Hepatocyte (in vitro differentiated cells): ENCODE measurements at regions not wholly inside any gene's neighbourhood (a gene's known extent, or its start where the extent isn't known, plus 50 kb on each side); places are given as distances from the start of the nearest gene placed in this dataset.

Source experiments
- EZH2 ChIP-seq: fragments of 200-600 bp; sonication (generic); IDR thresholded peaks from 2 replicates; pipeline ENCODE4 v1.6.1; 2016; ENCODE audit warnings: antibody characterized with exemption, mild to moderate bottlenecking, borderline replicate concordance
- TF ChIP-seq, protein P1 (sequence below): fragments of 200-600 bp; sonication (generic); IDR thresholded peaks from 2 replicates; pipeline ENCODE4 v1.5.1; 2016; ENCODE audit warnings: antibody characterized with exemption, mild to moderate bottlenecking; ENCODE audit not compliant: poor library complexity

DNA sequence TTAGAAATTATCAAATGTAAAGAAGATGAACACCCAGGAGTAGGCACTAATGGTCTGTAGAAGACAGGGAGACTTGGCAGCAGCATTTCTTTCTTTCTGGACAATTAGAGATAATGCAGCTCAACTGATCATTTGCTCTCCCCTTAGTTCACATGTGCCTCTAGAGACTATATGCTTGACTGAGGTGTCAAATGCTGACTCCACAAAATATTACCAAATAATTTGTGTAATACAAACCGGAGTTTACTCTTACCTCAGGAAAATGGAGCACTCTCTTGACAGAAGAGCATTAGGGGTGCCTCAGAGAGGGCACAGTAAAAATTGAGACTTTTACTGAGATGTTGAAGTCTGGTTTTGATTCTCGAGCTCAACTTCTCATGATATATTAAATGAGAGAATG is 131.8 kb downstream of the ATP6V1G3 start:
- TF ChIP-seq, protein P1, sequence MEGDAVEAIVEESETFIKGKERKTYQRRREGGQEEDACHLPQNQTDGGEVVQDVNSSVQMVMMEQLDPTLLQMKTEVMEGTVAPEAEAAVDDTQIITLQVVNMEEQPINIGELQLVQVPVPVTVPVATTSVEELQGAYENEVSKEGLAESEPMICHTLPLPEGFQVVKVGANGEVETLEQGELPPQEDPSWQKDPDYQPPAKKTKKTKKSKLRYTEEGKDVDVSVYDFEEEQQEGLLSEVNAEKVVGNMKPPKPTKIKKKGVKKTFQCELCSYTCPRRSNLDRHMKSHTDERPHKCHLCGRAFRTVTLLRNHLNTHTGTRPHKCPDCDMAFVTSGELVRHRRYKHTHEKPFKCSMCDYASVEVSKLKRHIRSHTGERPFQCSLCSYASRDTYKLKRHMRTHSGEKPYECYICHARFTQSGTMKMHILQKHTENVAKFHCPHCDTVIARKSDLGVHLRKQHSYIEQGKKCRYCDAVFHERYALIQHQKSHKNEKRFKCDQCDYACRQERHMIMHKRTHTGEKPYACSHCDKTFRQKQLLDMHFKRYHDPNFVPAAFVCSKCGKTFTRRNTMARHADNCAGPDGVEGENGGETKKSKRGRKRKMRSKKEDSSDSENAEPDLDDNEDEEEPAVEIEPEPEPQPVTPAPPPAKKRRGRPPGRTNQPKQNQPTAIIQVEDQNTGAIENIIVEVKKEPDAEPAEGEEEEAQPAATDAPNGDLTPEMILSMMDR, result no peak
- no peak for TF ChIP-seq EZH2
